Psoas muscle (tissue), 7 donors: ENCODE measurements at regions not wholly inside any gene's neighbourhood (a gene's known extent, or its start where the extent isn't known, plus 50 kb on each side); places are given as distances from the start of the nearest gene placed in this dataset.

Experiments used
- ATAC-seq, 4 donors: fragments of 200-7000 bp; cut with Tn5 transposase; one replicate each; pipeline ENCODE4 v1.9.1; 2020; ENCODE audit warnings: moderate library complexity in 3 of 4, mild to moderate bottlenecking in 2 of 4
- DNase-seq, 2 donors: peaks; one replicate each; pipeline ENCODE4 v3.0.0-alpha.2; 2020
- H3K27ac ChIP-seq: fragments of 200-600 bp; one replicate; pipeline ENCODE4 v1.8.0; 2022
- H3K27me3 ChIP-seq, 3 donors: fragments of 200-600 bp in 1 of 3; one replicate each; pipeline versions ENCODE4 v1.6.1 to v1.8.0; 2013 to 2022; ENCODE audit warnings: low read length in 2 of 3, mild to moderate bottlenecking in 2 of 3, moderate library complexity in 1 of 3; ENCODE audit not compliant: insufficient read depth in 3 of 3
- H3K36me3 ChIP-seq, 2 donors: fragments of 200-600 bp in 1 of 2; one replicate each; pipeline versions ENCODE4 v1.6.1 to v1.8.0; 2013 to 2022; ENCODE audit warnings: low read depth in 1 of 2, mild to moderate bottlenecking in 1 of 2, moderate library complexity in 1 of 2; ENCODE audit not compliant: insufficient read depth in 1 of 2
- H3K4me1 ChIP-seq: fragments of 200-600 bp; one replicate; pipeline ENCODE4 v1.8.0; 2022
- H3K4me3 ChIP-seq: fragments of 200-600 bp; one replicate; pipeline ENCODE4 v1.8.0; 2022; ENCODE audit warnings: mild to moderate bottlenecking
- H3K9me3 ChIP-seq: fragments of 200-600 bp; one replicate; pipeline ENCODE4 v1.8.0; 2022
- WGBS, 3 donors: extraction: QIAGEN DNeasy Blood & Tissue Kit; methylation state at CpG; one replicate each; pipeline versions ENCODE4 v1.1.6 to v1.1.7; 2013; 5-methylcytosine and 5-hydroxymethylcytosine counted together
- intact Hi-C, 2 donors: fragments of 100-400 bp; cut with DNase I; formaldehyde crosslinking; loops; one replicate each; pipeline versions ENCODE4 v1.11.0 to v1.14.2; 2022
- TF ChIP-seq, protein P1 (sequence below): fragments of 200-600 bp; IDR thresholded peaks from one replicate; pipeline ENCODE4 v1.8.0; 2022; ENCODE audit warnings: antibody characterized with exemption
- donor health status: healthy with polysubstance abuse.
- donor health status: DM: no; HTN: no; CAD: no; lungs with moderate emphysema.
- donor health status: Bipolar disorder and iron deficiency.
- donor health status: healthy.
- donor health status: DM: yes; HTN: yes; CAD: no.
- donor health status: DM: no; HTN: no; CAD: no.
- donor health status: DM: yes; HTN: yes; CAD: no.

DNA sequence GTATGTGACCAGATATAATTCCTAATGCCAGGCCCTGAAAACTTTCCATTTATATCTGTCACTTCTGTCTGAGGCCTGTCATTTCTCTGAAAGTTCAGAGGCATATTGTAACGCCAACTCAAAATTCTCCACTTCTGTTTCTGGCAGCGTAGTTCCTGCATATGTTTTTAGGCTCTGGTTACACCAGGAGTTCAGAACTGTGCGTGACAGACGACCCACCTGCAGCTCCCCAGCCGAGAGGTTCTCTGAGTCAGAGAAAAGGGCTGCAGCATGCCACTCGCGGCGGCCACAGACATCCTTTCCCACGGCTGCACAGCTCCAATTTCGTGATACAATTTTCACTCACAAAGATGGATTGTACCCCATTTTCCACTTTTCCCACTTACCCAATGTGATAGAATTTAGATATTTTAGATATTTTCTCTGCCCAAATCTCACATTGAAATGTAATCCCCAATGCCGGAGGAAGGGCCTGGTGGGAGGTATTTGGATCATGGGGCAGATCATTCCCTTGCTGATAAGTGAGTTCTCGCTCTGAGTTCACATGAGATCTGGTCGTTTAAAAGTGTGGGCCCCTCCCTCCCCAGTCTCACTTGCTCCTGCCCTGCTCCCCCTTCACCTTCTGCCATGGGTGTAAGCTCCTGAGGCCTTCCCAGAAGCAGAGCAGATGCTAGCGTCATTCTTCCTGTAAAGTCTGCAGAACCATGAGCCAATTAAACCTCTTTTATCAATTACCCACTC lies 308.1 kb downstream of the LIG4 start:
- TF ChIP-seq, protein P1, sequence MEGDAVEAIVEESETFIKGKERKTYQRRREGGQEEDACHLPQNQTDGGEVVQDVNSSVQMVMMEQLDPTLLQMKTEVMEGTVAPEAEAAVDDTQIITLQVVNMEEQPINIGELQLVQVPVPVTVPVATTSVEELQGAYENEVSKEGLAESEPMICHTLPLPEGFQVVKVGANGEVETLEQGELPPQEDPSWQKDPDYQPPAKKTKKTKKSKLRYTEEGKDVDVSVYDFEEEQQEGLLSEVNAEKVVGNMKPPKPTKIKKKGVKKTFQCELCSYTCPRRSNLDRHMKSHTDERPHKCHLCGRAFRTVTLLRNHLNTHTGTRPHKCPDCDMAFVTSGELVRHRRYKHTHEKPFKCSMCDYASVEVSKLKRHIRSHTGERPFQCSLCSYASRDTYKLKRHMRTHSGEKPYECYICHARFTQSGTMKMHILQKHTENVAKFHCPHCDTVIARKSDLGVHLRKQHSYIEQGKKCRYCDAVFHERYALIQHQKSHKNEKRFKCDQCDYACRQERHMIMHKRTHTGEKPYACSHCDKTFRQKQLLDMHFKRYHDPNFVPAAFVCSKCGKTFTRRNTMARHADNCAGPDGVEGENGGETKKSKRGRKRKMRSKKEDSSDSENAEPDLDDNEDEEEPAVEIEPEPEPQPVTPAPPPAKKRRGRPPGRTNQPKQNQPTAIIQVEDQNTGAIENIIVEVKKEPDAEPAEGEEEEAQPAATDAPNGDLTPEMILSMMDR: no peak
- no peaks in the 10 kb centered on the region for H3K4me1 ChIP-seq
- DNase-seq (no peak), ATAC-seq (no peak)
- intact Hi-C loops: no loop called here
- no peaks in the 10 kb centered on the region for H3K36me3 ChIP-seq
- no peaks in the 10 kb centered on the region for H3K27me3 ChIP-seq
- H3K27ac ChIP-seq: no peak overlapping the region
- no peak overlapping the region for H3K4me3 ChIP-seq
- H3K9me3 ChIP-seq: no peaks in the 10 kb centered on the region
- whole genome bisulfite sequencing, 3 donors: 27 to 34% (median 32%) methylated on average over 14 of the region's 14 CpGs

DNA sequence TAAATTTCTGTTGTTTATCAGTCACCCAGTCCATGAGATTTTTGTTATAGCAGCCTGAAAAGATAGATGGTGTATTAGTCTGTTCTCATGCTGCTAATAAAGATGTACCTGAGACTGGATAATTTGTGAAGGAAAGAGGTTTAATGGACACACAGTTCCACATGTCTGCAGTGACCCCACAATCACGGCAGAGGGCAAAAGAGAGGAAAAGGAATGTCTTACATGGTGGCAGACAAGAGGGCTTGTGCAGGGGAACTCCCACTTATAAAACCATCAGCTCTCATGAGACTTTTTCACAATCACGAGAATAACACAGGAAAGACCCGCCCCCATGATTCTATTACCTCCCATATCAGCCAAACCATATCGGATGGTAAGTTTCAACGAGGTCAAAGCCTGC lies 309.2 kb downstream of the LIG4 start:
- TF ChIP-seq, protein P1: no peak
- 70 to 80% (median 71%) methylated on average over 5 of the region's 5 CpGs for WGBS, 3 donors
- Histone ChIP-seq H3K36me3 (no peaks in the 10 kb centered on the region), H3K4me3 (no peak overlapping the region), H3K9me3 (no peaks in the 10 kb centered on the region), H3K27me3 (no peaks in the 10 kb centered on the region), H3K27ac (no peak overlapping the region), H3K4me1 (no peaks in the 10 kb centered on the region)
- intact Hi-C loops: no loop called here
- ATAC-seq: no peak
- DNase-seq: no peak

DNA sequence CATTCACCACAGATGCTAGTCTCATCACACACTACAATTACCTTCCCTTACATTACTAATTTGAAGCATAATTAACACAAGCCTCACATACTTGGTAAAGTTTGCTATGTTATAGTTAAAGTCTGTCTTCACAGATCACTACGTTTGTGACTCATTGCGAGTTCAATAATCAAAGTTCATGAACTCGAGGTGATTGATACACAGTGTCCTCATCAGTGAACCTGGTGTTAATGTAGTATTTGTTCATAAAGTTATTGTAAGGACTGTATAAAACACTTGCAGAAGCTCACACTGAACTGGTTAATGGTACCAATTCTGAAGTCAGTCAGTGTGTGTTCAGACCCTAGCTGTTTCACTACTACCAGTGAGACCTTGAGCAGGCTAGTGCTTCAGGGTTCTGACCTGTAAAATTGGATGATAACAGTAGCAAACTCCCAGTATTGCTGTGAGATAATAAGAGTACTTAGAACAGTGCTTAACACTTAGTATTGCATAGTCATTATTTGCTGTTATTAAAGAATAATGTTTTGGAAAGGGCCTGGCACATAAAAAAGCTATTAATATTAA lies 313.3 kb downstream of the LIG4 start:
- Histone ChIP-seq H3K27ac (no peak overlapping the region), H3K4me1 (no peaks in the 10 kb centered on the region), H3K9me3 (no peaks in the 10 kb centered on the region), H3K36me3 (no peaks in the 10 kb centered on the region), H3K4me3 (no peak overlapping the region), H3K27me3 (no peaks in the 10 kb centered on the region)
- intact Hi-C loops: no loop called here
- TF ChIP-seq, protein P1: no peak
- ATAC-seq: no peak
- DNase-seq: no peak
- 76 to 82% (median 80%) methylated on average over 3 of the region's 3 CpGs for WGBS, 3 donors

DNA sequence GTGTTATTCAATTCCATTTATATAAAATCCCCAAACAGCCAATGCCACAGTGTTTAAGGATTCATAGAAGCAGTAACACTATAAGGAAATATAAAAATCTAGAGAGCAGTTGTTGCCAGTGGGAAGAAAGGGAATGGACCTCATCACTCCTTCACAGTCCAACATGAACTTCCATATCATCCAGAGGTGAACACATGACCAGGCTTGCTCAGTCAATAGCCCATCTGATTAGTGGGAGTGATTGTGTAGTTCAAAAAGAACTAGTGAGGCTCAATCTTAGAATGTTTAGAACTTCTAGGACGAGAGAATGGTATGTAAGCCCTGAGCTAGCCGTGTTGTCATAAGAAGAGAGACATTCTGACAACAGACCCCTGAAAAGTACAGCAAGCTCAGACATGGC lies 314.1 kb downstream of the LIG4 start:
- TF ChIP-seq, protein P1: no peak
- H3K9me3 ChIP-seq: no peaks in the 10 kb centered on the region
- ATAC-seq (no peak), DNase-seq (no peak)
- 67 to 75% (median 67%) methylated on average over 2 of the region's 2 CpGs for WGBS, 3 donors
- no peak overlapping the region for H3K27ac ChIP-seq
- H3K36me3 ChIP-seq: no peaks in the 10 kb centered on the region
- intact Hi-C loops: no loop called here
- H3K27me3 ChIP-seq: no peaks in the 10 kb centered on the region
- H3K4me1 ChIP-seq: no peaks in the 10 kb centered on the region
- H3K4me3 ChIP-seq: no peak overlapping the region

DNA sequence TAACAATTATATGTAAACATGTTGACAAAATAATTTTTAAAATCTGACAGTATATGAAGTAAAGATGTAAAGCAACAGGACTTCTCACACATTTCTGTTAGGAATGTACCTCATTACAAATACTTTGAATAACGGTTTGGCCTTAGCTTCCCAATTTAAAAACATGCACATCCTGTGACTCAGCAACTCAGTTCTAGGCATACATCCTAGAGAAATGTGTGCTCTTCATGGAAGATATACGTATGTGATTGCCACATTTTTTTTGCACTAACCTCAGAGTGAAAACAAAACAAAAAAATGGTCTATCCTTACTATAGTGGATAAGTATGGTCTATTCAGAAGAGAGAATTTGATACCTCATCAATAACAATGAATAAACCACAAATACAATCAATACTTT lies 314.6 kb downstream of the LIG4 start:
- H3K27ac ChIP-seq: no peak overlapping the region
- no peaks in the 10 kb centered on the region for H3K36me3 ChIP-seq
- DNase-seq (no peak), ATAC-seq (no peak)
- no peaks in the 10 kb centered on the region for H3K27me3 ChIP-seq
- no peak overlapping the region for H3K4me3 ChIP-seq
- WGBS, 3 donors: 60 to 69% (median 63%) methylated on average over 2 of the region's 2 CpGs
- no peaks in the 10 kb centered on the region for H3K9me3 ChIP-seq
- intact Hi-C loops: no loop called here
- TF ChIP-seq, protein P1: no peak
- no peaks in the 10 kb centered on the region for H3K4me1 ChIP-seq
